ENCODE measurements at regions not wholly inside any gene's neighbourhood (a gene's known extent, or its start where the extent isn't known, plus 50 kb on each side); places are given as distances from the start of the nearest gene placed in this dataset.
"Not testable (repeated sequence)": the region's sequence is repeated elsewhere in the genome, so short reads cannot be mapped to it uniquely, and the experiment has no call there.

DNA sequence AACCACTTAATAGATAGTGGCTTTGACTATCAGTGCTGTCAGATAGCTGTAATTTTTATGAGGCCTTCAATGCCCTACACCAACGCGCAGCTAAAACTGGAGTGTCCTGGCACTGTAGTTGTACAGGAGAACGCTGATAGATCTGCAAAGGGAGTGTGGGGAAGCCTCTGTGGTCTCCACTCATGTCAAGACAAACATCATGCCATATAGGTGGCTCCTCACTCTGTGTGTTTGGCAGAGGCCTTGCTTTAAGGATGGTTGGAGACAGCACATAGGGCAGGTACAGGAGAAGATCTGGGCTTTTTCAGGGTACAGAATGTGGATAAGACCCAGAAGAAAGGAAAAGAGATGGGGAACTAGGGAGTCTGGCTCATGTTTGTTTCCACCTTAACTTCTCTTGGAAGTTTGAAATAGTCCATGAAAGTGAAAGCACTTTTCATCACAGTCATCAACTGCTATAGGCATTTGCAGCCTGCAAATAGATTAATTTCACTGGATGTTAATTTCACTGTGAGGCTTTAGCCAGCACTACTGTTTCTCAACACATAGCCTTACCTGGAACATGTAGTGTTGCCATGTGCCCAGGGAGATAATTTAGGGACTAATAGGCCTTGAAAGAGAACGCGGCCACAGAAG is 425.8 kb upstream of the TBL1XR1 start:
- Histone ChIP-seq H3K4me3 (no peak overlapping the region), H3K36me3 (no peaks in the 10 kb centered on the region), H3K27me3 (no peaks in the 10 kb centered on the region), H3K9me3 (no peaks in the 10 kb centered on the region), H3K27ac (no peak overlapping the region), H3K4me1 (peaks cover 11 to 18% (median 16%) of the 10 kb centered on the region in 3 donors)
- ATAC-seq (no peak), DNase-seq (no peak), FAIRE-seq (no peak)
- WGBS, 2 donors = 91 to 94% methylated on average over 5 of the region's 5 CpGs
- TF ChIP-seq, protein P1, sequence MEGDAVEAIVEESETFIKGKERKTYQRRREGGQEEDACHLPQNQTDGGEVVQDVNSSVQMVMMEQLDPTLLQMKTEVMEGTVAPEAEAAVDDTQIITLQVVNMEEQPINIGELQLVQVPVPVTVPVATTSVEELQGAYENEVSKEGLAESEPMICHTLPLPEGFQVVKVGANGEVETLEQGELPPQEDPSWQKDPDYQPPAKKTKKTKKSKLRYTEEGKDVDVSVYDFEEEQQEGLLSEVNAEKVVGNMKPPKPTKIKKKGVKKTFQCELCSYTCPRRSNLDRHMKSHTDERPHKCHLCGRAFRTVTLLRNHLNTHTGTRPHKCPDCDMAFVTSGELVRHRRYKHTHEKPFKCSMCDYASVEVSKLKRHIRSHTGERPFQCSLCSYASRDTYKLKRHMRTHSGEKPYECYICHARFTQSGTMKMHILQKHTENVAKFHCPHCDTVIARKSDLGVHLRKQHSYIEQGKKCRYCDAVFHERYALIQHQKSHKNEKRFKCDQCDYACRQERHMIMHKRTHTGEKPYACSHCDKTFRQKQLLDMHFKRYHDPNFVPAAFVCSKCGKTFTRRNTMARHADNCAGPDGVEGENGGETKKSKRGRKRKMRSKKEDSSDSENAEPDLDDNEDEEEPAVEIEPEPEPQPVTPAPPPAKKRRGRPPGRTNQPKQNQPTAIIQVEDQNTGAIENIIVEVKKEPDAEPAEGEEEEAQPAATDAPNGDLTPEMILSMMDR (IDR thresholded peaks at IDR 0.05) = no peak
- intact Hi-C loops (cut with DNase I) = no loop called here

DNA sequence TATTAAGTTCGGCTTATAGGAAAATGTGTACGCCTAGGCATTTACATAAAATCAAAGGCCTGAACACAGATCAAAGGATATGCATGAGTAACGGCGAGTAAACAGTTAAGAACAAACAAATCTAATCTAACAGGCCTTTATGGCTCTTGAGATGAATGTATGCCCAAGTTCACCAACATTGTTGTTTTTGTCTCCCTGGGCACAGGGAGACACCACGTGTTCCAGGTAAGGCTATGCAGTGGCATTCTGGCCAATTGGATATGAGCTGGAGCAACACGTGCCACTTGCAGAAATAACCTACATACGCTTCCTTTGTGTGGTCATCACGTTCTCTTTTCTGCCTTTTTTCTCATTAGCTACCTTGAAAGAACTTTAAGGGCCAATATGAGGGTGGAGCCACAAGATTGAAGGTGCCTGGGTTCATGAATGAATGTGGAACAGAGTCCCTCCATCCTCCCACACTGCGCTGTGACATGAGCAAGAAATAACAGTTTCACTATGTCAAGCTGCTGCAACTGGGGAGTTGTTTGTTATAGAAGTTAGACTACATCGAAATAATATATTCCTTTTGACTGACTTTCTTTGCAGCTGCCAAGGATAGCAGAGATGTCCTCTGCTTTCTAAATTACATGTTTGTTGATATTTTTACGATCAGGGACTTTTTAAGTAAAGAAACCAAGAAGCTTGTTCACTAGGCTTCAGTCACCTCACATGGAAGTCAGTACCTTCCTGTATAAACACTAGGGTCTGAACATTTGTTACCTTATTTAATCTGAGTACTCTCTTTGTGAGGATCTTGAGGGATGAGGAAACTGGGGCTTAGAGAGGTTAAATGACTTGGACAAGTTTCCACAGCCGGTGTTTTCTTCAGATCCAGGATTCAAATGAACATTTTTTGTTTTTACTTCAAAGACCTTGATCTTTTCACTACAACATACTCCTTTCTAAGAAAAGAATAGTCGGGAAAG is 427.5 kb upstream of the TBL1XR1 start:
- intact Hi-C loops (cut with DNase I) = no loop called here
- FAIRE-seq (no peak), ATAC-seq (peak in 1 of 4 donors; percentile 41), DNase-seq (no peak)
- TF ChIP-seq, protein P1 (IDR thresholded peaks at IDR 0.05) = no peak
- H3K9me3 ChIP-seq = no peaks in the 10 kb centered on the region
- WGBS, 2 donors = 91 to 93% methylated on average over 13 of the region's 13 CpGs
- peaks cover 0 to 4% (median under 1%) of the 10 kb centered on the region in 3 donors for H3K4me1 ChIP-seq
- no peak overlapping the region for H3K27ac ChIP-seq
- H3K27me3 ChIP-seq = no peaks in the 10 kb centered on the region
- H3K4me3 ChIP-seq = no peak overlapping the region
- H3K36me3 ChIP-seq = no peaks in the 10 kb centered on the region

DNA sequence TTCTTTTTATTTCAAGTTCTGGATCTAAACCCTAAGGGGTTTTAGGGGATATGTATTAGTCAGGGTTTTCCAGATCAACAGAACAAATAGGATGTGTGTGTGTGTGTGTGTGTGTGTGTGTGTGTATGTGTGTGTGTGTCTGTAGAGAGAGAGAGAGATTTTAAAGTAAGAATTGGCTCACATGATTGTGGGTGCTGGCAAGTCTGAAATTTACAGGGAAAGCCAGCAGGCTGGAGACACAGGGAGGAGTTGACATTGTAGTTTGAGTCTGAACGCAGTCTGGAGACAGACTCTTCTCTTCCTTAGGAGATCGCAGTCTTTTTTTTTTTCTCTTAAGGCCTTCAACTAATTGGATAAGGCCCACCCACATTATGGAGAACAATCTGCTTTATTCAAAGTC is 428.8 kb upstream of the TBL1XR1 start:
- H3K27ac ChIP-seq = no peak overlapping the region
- no peak overlapping the region for H3K4me3 ChIP-seq
- DNase-seq = no peak
- no peaks in the 10 kb centered on the region for H3K36me3 ChIP-seq
- H3K9me3 ChIP-seq = no peaks in the 10 kb centered on the region
- no peaks in the 10 kb centered on the region for H3K27me3 ChIP-seq
- no peak for ATAC-seq
- no peak for FAIRE-seq
- intact Hi-C loops (cut with DNase I) = no loop called here
- H3K4me1 ChIP-seq = no peaks in the 10 kb centered on the region
- TF ChIP-seq, protein P1 (IDR thresholded peaks at IDR 0.05) = no peak
- WGBS, 2 donors = 94 to 98% methylated on average over 2 of the region's 2 CpGs

DNA sequence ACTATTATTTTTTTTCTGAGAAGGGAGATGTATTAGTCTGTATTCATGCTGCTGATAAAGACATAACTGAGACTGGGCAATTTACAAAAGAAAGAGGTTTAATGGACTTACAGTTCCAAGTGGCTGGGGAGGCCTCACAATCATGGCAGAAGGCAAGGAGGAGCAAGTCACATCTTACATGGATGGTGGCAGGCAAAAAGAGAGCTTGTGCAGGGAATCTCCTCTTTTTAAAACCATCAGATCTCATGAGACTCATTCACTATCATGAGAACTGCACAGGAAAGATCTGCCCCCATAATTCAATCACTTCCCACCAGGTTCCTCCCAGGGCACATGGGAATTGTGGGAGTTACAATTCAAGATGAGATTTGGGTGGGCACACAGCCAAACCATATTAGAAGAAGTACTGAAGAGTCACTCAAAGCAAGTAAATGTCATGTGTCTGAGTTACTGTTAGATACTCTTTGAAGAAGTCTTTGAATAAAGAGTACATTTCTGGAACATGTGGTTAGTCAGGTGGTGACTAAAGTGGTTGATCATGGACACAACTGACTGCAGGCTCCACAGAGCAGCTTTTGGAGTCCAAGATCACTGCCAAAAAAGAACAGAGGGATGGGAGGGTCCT is 430.9 kb upstream of the TBL1XR1 start:
- H3K4me3 ChIP-seq; H3K36me3 ChIP-seq; H3K4me1 ChIP-seq; intact Hi-C loops (cut with DNase I); ATAC-seq; DNase-seq; FAIRE-seq; H3K27ac ChIP-seq; H3K9me3 ChIP-seq; H3K27me3 ChIP-seq: not testable (repeated sequence)

DNA sequence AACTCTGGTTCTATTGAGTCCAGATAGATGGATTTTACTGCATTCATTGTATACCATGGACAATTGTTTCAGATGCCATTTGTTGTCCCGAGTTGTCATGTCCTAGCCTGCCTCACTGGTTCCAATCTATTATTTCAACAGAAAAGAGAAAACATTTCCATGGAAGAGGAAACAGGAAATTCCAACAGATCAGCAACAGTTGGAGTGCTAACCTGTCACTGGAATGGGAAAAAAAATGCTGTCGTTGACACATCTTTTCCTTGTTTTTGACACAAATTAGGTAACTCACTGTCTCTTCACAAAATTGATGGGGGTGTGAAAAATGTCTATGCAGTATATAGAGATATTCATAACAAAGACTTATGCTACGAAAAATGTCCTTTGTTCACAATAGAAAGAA is 432.0 kb upstream of the TBL1XR1 start:
- Histone ChIP-seq H3K36me3 (no peaks in the 10 kb centered on the region), H3K27ac (no peak overlapping the region), H3K4me3 (no peak overlapping the region), H3K4me1 (peaks cover 0 to 5% (median 0%) of the 10 kb centered on the region in 3 donors), H3K9me3 (no peaks in the 10 kb centered on the region), H3K27me3 (no peaks in the 10 kb centered on the region)
- WGBS, 2 donors = 66 to 71% methylated on average over 3 of the region's 3 CpGs
- FAIRE-seq (no peak), ATAC-seq (no peak), DNase-seq (no peak)
- intact Hi-C loops (cut with DNase I) = no loop called here
- TF ChIP-seq, protein P1 (IDR thresholded peaks at IDR 0.05) = no peak

Measured in pancreas (tissue), 10 donors.